ENCODE measurements at regions not wholly inside any gene's neighbourhood (a gene's known extent, or its start where the extent isn't known, plus 50 kb on each side); places are given as distances from the start of the nearest gene placed in this dataset.

GRCh38 chr2:215749092-215749957 is 264.0 kb downstream of the MREG start (continued):
- TF ChIP-seq HOXA7 (CRISPR knock-in tag; IDR thresholded peaks at IDR 0.05), result no peak
- TF ChIP-seq ZNF530 (CRISPR knock-in tag; IDR thresholded peaks at IDR 0.05; ENCODE audit: low read depth), result 0 out of 2 replicates have a peak, but pooled peaks have one; percentile 66
- peak; percentile 61; the same call in 1 of the 2 replicates for TF ChIP-seq AHR (CRISPR knock-in tag; IDR thresholded peaks at IDR 0.05)
- TF ChIP-seq ZBTB40 (IDR thresholded peaks at IDR 0.05), result no peak
- peak; percentile 93 for TF ChIP-seq ZBTB40 (CRISPR knock-in tag; IDR thresholded peaks at IDR 0.05)
- TF ChIP-seq, protein P1, sequence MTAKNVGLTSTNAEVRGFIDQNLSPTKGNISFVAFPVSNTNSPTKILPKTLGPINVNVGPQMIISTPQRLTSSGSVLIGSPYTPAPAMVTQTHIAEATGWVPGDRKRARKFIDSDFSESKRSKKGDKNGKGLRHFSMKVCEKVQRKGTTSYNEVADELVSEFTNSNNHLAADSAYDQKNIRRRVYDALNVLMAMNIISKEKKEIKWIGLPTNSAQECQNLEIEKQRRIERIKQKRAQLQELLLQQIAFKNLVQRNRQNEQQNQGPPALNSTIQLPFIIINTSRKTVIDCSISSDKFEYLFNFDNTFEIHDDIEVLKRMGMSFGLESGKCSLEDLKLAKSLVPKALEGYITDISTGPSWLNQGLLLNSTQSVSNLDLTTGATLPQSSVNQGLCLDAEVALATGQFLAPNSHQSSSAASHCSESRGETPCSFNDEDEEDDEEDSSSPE (CRISPR knock-in tag; IDR thresholded peaks at IDR 0.05), result peak; percentile 79
- TF ChIP-seq ATAD3A (CRISPR knock-in tag; IDR thresholded peaks at IDR 0.05), result no peak
- no peak for TF ChIP-seq NONO (IDR thresholded peaks at IDR 0.05)
- TF ChIP-seq NONO (CRISPR knock-in tag; conservative IDR thresholded peaks at IDR 0.05), result peak; percentile 88
- TF ChIP-seq GATAD2A (CRISPR knock-in tag; IDR thresholded peaks at IDR 0.05), result peak; percentile 99
- peak; percentile 96 for TF ChIP-seq SNAI1 (CRISPR knock-in tag; IDR thresholded peaks at IDR 0.05; ENCODE audit: borderline replicate concordance)
- peak; percentile 98 for TF ChIP-seq ZNF788 (CRISPR knock-in tag; IDR thresholded peaks at IDR 0.05; ENCODE audit: borderline replicate concordance)
- TF ChIP-seq MEIS1 (CRISPR knock-in tag; IDR thresholded peaks at IDR 0.05; ENCODE audit: borderline replicate concordance), result peak; percentile 92; the same call in 1 of the 2 replicates
- TF ChIP-seq FOXO1 (CRISPR knock-in tag; IDR thresholded peaks at IDR 0.05), result peak; percentile 98
- peak; percentile 85 for TF ChIP-seq ARID2 (CRISPR knock-in tag; IDR thresholded peaks at IDR 0.05; ENCODE audit: borderline replicate concordance)
- peak; percentile 90; the same call in 1 of the 2 replicates for TF ChIP-seq PRMT3 (CRISPR knock-in tag; IDR thresholded peaks at IDR 0.05; ENCODE audit: borderline replicate concordance, low read depth)
- peak; percentile 96; the same call in 1 of the 2 replicates for TF ChIP-seq ZFP37 (CRISPR knock-in tag; IDR thresholded peaks at IDR 0.05; ENCODE audit: borderline replicate concordance)
- peak; percentile 82; the same call in 1 of the 2 replicates for TF ChIP-seq ZBTB37 (CRISPR knock-in tag; IDR thresholded peaks at IDR 0.05)

Measured in HepG2 (cell line).